ENCODE measurements at regions not wholly inside any gene's neighbourhood (a gene's known extent, or its start where the extent isn't known, plus 50 kb on each side); places are given as distances from the start of the nearest gene placed in this dataset.
"Not testable (repeated sequence)": the region's sequence is repeated elsewhere in the genome, so short reads cannot be mapped to it uniquely, and the experiment has no call there.

DNA sequence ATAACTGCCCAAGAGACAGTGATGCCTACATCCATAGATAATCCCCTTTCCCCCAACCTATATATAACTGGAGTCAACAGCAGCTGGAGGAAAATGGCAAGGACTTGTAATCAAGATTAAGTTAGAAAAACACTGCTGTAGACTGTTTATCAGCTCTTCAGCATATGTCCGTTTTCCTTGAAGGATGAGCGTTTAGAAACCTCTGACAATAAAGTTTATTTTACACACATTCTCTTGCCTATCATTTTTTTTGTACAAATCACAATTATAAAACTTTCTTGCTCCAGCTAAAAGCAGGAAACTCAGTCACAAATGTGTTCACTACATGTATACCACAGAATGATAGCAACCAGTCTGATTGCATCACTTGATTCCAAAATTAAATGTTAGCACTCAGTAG is 50.8 kb downstream of the PPIAL4G start:
- not testable (repeated sequence) for DNase-seq

DNA sequence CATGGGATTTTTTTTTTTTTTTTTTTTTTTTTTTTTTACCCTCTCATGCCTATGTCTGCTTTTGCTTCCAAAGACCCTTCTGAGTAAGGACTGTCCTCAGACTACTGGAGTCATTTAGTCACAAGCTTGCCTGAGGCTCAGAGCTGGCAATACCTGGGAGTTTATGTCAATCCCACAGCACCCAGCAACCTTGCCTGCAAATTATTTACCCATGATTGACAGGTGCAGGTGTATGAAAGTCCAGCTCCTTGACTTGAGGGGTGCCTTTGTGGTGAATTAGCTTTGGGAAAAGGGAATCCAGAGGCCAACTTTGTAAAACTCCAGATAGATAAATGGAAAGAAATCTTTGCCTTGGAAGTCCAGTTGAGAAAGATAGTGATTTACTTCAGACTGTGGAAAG is 53.2 kb downstream of the PPIAL4G start:
- not testable (repeated sequence) for DNase-seq

DNA sequence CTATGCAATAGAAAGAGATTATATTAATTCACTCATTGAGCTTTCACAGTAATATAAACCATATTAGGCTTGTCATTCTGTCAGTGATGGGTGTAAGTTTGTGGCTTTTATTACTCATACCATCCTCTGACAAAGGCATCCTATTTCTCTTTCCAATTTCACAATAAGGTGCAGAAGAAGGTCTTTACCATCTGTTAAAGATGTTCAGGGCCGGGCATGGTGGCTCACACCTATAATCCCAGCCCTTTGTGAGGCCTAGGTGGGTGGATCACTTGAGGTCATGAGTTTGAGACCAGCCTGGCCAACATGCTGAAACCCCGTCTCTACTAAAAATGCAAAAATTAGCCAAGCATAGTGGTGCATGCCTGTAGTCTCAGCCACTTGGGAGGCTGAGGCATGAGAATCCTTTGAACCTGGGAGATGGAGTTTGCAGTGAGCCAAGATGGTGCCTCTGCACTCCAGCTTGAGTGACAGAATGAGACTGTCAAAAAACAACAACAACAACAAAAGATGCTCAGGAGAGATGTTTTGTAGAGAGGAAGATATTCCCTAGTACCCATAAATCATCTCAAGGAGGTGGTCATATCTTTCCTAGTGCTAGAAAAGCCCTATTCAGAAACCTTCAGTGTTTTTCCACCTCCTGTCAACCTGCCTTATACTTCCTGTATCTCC is 56.0 kb downstream of the PPIAL4G start:
- not testable (repeated sequence) for DNase-seq

DNA sequence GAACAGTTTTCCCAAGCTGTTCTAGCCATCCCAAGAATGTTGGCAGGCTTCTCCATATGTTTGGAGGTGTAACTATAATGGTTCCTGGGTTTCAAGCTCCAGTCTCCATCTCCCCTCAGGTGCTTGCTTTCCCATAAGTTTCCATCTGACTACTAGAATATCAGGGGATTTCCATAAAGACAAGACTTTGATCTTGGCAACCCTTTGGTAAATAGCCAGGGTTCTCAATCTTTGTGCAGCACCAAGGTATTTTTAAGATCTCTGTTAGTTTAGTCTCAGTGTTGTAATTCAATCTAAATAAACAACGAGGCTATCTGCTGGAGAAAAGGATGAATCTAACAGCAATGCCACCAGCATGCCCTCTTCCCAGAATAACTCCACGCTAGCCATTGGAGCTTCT is 56.7 kb downstream of the PPIAL4G start:
- DNase-seq, result not testable (repeated sequence)

DNA sequence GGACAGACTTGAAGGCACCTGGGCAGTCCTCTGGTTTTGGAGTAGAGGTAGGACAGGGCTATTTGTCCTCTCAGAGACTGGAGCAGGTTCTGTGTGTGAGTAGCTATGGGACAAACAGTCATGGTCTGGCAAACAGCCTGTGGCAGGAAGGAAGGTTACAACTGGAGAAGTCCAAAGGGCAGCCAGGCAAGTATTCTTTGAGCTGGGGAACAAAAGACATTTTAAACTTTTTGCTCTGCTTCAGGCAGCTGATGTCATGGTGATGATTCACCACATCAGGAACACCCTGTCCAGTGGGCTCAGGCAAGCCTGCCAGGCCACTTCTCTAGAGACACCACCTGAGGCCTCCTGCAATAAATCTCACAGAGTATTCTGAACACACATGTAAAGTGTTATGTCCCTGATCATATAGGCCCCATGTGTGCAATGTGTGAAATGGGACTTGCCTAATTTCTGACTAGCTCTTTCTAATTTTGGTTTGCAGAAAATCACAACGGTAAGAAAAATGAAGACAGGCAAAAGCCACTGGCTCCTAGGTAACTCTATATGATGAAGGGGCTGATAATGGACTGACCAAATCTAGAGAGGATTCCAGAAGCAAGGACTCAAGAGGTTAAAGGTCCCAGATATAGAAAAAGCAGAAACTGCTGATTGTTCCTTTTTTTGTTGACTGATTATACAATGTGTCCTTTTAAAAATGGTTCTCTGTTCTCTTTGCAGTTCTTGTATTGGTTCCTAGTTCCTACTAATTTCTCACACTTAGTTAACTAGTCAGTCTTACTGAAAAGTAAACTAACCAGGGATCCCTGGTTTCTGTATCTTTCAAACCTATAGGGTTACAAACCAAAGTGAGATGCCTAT is 58.7 kb downstream of the PPIAL4G start:
- not testable (repeated sequence) for DNase-seq

DNA sequence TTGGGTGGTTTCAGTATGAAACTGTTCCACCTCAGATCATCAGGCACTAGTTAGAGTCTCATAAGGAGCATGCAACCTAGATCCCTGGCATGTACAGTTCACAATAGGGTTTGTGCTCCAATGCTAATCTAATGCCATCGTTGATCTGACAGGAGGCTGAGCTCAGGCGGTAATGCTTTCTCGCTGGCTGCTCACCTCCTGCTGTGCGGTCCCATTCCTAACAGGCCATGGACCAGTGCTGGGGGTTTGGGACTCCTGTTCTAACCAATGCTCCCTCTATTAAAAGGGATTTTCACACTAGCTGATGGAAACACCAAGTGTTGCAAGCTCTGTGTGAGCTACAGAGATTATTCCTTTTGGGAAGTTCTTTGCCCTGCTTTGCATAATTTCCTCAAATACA is 60.2 kb downstream of the PPIAL4G start:
- not testable (repeated sequence) for DNase-seq

DNA sequence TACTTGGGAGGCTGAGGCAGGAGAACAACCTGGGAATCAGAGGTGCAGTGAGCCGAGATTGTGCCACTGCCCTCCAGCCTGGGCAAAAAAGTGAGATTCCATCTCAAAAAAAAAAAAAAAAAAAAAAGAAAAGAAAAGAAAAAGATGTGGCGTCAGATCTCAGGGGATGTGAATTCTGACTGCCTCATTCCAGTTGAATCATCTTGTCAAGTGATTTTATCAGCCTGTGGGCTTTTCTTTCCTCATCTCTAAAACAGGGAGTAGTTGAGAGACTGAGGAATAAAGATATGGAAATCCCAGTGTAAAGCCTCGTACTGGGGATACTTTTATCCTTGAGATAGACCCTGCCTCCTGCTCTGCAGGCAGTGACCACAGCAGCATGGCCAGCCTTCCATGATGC is 65.9 kb downstream of the PPIAL4G start:
- DNase-seq, result not testable (repeated sequence)

DNA sequence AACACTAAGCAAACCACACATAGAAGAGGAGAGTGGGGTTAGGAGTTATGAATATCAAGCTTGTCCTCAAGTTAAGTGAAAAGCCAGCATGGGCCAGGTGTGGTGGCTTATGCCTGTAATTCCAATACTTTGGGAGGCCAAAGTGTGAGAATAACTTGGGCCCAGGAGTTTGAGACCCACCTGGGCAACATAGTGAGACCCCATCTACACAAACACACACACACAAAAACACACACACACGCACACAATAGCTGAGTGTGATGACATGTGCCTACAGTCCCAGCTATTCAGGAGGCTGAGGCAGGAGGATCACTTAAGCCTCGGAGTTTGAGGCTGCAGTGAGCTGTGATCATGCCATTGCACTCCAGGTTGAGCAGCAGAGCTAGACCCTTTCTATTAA is 69.7 kb downstream of the PPIAL4G start:
- DNase-seq, result not testable (repeated sequence)

DNA sequence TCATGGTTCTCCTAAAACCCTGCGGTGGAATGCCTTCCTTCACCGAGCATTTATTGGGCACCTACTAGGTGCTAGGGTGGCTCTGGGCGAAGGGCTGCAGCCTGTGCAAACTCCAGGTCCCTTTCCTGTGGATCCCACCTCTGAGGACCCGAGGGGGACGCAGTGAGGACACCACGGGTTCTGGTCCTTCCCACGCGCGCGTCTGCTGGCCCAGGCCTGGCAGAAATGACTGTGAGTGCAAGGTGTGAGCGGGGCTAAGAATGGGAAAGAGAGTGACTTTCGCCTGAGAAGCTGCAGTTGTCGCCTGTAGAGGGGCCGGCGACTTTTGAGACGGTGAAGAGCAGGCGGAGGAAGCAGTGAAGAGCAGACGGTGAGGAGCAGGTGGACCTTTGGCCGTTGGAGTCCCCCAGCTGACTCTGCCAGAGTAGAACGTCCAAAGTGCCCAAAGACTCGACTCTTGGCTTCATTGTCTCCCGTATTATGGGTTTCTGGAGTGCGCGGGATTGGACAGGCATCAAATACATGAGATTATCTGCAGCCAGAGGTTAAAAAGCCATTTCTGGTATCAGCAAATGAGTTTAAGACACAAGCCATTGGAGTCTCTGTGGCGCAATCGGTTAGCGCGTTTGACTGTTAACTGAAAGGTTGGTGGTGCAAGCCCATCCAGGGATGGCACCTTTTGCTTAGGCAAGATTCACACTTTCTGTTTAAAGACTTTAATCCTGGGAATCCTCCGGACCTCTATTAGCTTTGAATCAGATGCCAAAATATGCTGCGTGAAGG is 78.1 kb downstream of the PPIAL4G start:
- DNase-seq, result not testable (repeated sequence)

DNA sequence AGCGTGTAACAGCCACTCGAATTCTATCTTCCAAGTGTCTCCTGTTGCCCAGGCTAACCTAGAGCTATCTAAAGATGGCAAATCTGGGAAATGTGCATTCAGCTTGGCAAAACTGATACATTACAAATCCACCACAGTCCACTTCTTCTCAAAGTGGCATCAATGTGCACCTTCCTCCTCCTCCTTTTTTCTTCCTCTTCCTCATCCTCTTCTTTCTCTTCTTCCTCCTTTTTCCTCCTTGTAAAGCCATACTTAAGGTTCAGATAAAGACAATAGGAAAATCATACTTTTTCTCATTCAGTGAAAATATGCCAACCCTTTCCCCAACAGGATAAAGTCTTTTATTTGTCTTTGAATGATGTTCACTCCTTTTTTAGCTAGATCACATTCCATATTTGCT is 79.2 kb downstream of the PPIAL4G start:
- DNase-seq, result not testable (repeated sequence)

DNA sequence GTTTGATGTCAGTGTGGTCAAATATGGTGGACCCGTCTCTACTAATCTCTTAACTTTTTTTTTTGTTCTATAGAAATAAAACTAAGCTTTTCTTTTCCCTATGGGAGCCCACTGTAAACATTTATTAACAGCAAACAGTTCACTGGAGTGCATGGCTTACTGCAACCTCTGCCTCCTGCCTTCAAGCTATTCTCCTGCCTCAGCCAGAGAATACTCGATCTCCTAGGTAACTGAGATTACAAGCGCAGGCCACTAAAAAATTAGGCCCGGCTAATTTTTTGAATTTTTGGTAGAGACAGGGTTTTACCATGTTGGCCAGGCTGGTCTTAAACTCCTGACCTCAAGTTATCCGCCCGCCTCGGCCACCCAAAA is 80.0 kb downstream of the PPIAL4G start:
- DNase-seq, result not testable (repeated sequence)

DNA sequence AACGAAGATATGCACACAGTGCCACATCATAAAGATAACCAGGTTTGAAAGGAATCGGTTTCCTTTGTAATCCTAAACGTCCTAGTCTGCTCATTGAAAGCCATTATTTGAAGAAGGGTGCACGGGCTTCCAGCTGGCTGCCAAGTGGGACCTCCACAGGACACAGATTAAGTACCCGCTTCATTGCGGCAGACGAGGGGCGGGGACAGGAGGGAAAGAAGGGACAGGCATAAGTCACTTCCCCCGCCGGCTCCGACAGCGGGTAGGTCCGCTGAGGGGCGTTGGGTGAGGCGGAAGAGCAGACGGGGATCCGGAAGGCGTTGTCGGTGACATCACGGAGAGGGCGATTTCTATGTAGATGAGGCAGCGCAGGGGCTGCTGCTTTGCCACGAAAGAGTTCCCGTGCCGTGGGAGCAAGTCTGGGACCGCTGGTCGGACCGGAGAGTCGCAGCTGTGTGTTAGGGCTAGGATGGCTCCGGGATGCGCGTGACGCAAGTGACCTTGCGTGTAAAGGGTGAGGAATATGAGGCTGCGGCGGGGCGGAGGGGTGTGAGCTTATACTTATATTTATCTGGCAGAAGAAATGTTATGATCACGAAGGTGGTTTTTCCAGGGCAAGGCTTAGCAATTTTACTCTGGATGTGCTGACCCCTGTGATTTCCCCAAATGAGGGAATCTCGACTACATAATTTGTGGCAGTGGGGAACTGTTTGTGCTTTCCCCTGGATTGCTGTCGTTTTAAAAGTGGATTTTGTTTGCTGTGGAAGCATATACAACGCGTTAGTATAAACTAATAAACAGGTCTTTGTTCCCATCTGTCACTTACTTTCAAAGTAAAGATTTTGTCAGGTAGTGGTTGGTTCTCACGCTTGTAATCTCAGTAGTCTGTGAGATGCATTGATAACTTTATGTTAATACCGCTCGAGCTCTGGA is 80.7 kb downstream of the PPIAL4G start:
- DNase-seq, result not testable (repeated sequence)

DNA sequence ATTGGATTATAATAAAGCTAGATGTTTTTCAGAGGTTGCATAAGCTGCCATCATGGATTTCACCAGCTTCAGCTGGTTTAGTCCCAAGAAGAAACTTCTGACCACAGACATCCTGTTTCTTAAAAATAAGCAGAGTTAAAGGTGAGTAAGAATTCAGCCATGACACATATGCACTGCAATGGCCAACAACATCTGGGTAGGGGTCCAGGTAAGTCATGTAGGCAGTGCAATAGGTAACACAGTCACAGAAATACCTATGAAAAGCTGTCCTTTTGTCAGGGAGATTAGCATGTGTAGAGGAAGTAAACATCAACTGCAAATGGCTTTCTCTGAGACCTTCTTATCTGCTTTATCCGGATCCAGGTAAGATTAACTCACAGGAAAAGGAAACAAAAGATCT is 85.6 kb downstream of the PPIAL4G start:
- DNase-seq, result not testable (repeated sequence)

DNA sequence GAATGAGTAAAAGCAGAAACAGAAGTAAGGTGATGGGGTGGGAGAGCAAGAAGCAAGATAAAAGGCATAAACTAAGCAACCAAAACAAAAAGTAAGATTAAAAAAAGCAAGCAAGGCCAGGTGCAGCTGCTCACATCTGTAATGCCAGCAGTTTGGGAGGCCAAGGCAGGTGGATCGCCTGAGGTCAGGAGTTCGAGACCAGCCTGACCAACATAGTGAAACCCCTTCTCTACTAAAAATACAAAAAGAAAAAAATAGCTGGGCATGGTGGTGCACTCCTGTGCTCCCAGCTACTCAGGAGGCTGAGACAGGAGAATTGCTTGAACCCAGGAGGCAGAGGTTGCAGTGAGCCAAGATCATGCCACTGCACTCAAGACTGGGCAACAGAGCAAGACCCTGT is 90.6 kb downstream of the PPIAL4G start:
- not testable (repeated sequence) for DNase-seq

DNA sequence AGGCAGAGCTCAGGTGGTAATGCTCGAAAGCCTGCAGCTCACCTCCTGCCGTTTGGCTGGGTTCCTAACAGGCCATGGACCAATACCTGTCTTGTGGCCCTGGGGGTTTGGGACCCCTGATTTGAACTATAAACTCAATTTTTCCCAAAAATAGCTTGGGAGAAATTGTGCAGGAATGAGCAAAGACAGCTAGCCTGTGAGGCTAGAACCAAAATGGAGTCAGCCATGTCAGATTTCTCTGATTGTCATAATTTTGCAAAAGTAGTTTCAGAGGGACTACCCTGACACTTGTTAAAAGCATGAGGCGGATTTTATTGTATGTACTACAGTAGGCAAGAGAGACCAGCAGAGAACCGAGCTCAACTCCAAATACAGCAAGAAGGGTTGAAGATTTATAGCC is 91.8 kb downstream of the PPIAL4G start:
- not testable (repeated sequence) for DNase-seq

DNA sequence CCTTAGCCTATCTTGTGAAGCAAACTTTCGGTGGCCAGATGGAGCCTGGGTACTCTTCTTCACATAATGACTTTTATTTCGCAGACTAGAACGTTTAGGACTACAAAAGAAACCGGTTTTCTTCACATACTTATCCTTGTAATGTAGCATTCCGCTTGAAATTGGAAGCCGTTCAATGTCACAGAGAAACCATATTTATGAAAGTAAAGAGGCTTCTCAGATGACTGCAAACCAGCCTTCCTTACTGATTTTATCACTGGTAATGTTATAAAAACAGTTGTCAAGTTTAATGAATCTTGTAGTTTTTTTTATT is 94.1 kb downstream of the PPIAL4G start:
- DNase-seq, result no peak

DNA sequence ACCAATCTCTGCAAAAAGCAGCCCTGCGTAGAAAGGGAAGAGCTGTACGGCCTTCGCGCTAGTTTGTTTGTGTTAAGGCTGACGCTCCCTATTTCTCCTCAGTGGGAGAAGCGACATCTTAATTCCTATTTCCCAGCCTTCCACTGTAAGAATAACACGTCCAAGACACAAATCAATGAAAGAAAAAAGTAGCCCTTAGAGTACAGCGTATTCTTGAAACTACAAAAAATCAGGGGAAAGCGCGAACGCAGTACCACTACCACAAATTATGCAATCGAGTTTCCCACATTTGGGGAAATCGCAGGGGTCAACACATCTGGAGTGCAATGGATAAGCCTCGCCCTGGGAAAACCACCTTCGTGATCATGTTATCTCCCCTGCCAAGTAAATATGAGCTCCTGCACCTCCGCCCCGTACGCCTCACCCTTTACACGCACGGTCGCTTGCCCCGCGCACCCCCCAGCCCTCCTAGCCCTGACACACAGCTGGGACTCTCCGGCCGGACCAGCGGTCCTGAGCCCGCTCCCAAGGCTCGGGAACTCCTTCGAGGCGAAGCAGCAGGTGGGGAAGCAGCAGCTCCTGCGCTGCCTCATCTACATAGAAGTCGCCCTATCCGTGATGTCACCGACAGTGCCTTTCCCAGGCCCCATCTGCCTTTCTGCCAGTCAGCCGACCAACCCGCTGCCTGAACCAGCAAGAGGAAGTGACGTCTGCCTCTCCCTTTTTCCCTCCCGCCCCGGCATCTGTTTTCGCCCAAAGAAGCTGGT is 94.7 kb downstream of the PPIAL4G start:
- no peak for DNase-seq

DNA sequence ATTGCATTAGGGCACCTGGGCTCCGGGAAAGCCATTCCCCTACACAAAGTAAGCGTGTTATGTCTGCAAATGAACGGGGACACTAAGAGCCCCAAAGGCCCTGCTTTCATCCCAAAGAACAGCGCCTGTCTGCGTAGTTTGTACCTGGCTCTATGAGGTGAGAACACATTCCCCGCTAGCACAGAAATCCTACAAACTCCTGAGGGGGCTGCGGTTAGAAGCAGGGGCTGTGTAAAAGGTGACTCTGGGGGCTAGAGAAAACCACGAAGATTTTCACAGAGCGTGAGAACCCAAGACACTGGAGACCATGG is 95.2 kb downstream of the PPIAL4G start:
- DNase-seq, result not testable (repeated sequence)

DNA sequence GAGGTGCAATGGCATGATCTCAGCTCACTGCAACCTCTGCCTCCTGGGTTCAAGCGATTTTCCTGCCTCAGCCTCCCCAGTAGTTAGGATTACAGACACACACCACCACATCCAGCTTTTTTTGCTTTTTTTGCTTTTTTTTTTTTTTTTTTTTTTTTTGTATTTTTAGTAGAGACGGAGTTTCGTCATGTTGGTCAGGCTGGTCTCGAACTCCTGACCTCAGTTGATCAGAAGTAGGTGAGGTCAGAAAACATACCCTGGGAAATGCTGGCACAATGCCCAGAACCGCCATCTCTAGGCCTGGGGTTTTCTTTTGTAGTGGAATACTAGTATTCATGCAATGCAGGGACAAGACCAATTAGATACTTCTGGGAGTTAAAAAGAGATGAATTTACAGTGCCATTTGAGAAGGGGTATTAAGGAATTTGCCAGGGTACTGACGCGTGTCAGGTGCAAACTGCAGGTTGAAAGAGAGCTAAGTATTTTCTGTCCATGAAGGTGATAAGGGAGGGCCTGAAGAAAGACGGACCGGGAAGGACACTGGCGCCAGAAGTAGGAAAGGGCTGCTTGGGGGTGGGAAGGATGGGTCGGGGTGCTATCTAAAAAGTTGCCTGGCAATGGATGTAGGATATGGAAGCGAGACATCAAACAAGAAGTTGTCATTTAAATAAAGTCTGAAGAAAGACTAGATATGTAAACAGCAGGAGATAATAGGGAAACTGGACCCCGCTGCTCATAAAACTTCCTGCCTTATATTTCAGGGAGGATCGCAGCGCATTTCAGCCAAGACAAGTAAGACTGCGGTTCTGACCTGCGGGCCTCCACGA is 95.8 kb downstream of the PPIAL4G start:
- DNase-seq, result not testable (repeated sequence)

DNA sequence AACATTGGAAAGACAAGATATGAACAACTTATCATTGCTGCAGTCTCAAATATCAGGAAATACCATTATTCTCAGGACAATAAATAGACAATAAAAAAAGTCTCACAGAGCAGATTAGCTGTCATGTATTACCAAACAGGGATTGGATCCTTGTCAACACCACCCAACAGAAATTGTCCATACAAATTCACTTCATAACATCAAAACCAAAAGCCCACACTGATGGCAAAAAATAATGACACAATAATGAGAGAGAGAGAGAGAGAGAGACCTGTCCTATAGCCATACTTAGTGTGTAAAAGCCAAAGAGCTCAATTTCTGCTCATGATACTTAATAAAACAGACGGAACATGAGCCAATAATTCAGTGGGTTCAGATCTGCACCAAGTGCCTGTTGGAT is 96.5 kb downstream of the PPIAL4G start:
- no peak for DNase-seq

DNA sequence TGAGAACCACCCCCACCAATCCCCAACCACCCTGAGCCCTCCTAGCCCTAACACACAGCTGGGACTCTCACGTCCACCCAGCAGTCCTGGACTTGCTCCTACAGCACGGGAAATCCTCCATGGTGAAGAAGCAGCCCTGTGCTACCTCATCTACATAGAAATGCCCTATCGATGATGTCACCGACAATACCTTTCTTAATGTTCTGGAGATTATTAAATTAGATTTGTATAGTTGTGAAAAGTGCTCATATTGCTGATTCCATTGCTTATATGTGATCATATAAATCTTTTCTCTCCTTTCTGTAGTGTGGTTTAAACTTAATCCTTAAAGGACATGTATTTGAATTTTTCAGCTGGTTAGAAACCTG is 97.1 kb downstream of the PPIAL4G start:
- not testable (repeated sequence) for DNase-seq

Data from COR-L47 (cell line).